ENCODE measurements at regions not wholly inside any gene's neighbourhood (a gene's known extent, or its start where the extent isn't known, plus 50 kb on each side); places are given as distances from the start of the nearest gene placed in this dataset.

GRCh38 chr2:220194630-220195584, 567.5 kb downstream of the SLC4A3 start:
- Histone ChIP-seq H3K27ac (replicated peaks) (no peak overlapping the region), H3K4me1 (no peaks in the 10 kb centered on the region), H3K36me3 (no peaks in the 10 kb centered on the region), H3K4me3 (no peak overlapping the region), H3K9me3 (replicated peaks) (peaks cover 20% of the 10 kb centered on the region), H3K27me3 (ENCODE audit: low read depth) (peaks cover under 1% of the 10 kb centered on the region)
- no peak for TF ChIP-seq CTCF (IDR thresholded peaks at IDR 0.05; ENCODE audit: borderline replicate concordance)
- intact Hi-C loops (cut with micrococcal nuclease): no loop called here
- no peak for DNase-seq

- Histone ChIP-seq H3K4me3 (no peak overlapping the region), H3K36me3 (no peaks in the 10 kb centered on the region), H3K9me3 (replicated peaks) (peaks cover 3% of the 10 kb centered on the region), H3K27ac (replicated peaks) (no peak overlapping the region), H3K4me1 (no peaks in the 10 kb centered on the region), H3K27me3 (ENCODE audit: low read depth) (peaks cover 20% of the 10 kb centered on the region)
- intact Hi-C loops (cut with micrococcal nuclease): no loop called here
- TF ChIP-seq CTCF (IDR thresholded peaks at IDR 0.05; ENCODE audit: borderline replicate concordance): no peak
- DNase-seq: no peak
Observed at GRCh38 chr2:220198896-220199295, 571.5 kb downstream of the SLC4A3 start.

GRCh38 chr2:220202066-220202465, 574.6 kb downstream of the SLC4A3 start:
- no peak for DNase-seq
- peaks cover 20% of the 10 kb centered on the region for H3K27me3 ChIP-seq (ENCODE audit: low read depth)
- no peak for TF ChIP-seq CTCF (IDR thresholded peaks at IDR 0.05; ENCODE audit: borderline replicate concordance)
- intact Hi-C loops (cut with micrococcal nuclease): no loop called here
- H3K27ac ChIP-seq (replicated peaks): no peak overlapping the region
- H3K4me3 ChIP-seq: no peak overlapping the region
- no peaks in the 10 kb centered on the region for H3K4me1 ChIP-seq
- peaks cover 3% of the 10 kb centered on the region for H3K9me3 ChIP-seq (replicated peaks)
- H3K36me3 ChIP-seq: no peaks in the 10 kb centered on the region

- TF ChIP-seq CTCF (IDR thresholded peaks at IDR 0.05; ENCODE audit: borderline replicate concordance): no peak
- H3K27ac ChIP-seq (replicated peaks): no peak overlapping the region
Observed at GRCh38 chr2:220209093-220209492, 581.7 kb downstream of the SLC4A3 start.

GRCh38 chr2:220209751-220210150, 582.3 kb downstream of the SLC4A3 start:
- H3K9me3 ChIP-seq (replicated peaks): no peaks in the 10 kb centered on the region
- no peak for TF ChIP-seq CTCF (IDR thresholded peaks at IDR 0.05; ENCODE audit: borderline replicate concordance)
- DNase-seq: no peak
- H3K27me3 ChIP-seq (ENCODE audit: low read depth): no peaks in the 10 kb centered on the region
- no peak overlapping the region for H3K4me3 ChIP-seq
- H3K4me1 ChIP-seq: no peaks in the 10 kb centered on the region
- intact Hi-C loops (cut with micrococcal nuclease): no loop called here
- no peaks in the 10 kb centered on the region for H3K36me3 ChIP-seq
- H3K27ac ChIP-seq (replicated peaks): no peak overlapping the region

More at GRCh38 chr2:220209093-220209492, 581.7 kb downstream of the SLC4A3 start:
- Histone ChIP-seq H3K4me1 (no peaks in the 10 kb centered on the region), H3K4me3 (no peak overlapping the region), H3K36me3 (no peaks in the 10 kb centered on the region), H3K9me3 (replicated peaks) (no peaks in the 10 kb centered on the region), H3K27me3 (ENCODE audit: low read depth) (no peaks in the 10 kb centered on the region)
- no peak for DNase-seq
- intact Hi-C loops (cut with micrococcal nuclease): no loop called here
